ENCODE measurements at regions not wholly inside any gene's neighbourhood (a gene's known extent, or its start where the extent isn't known, plus 50 kb on each side); places are given as distances from the start of the nearest gene placed in this dataset.

- Mint-ChIP-seq H3K4me1 (no peaks in the 10 kb centered on the region), H3K27ac (no peak overlapping the region), H3K9me3 (ENCODE audit: insufficient read depth) (no peaks in the 10 kb centered on the region), H3K4me3 (no peak overlapping the region), H3K27me3 (peaks cover 3% of the 10 kb centered on the region)
- ATAC-seq (ENCODE audit: low read depth) (no peak), DNase-seq (no peak)
- H4K20me1 ChIP-seq (ENCODE audit: control insufficient read depth, insufficient read depth, low read length, poor library complexity, severe bottlenecking): no peaks in the 10 kb centered on the region
- TF ChIP-seq EZH2 (IDR thresholded peaks at IDR 0.05; ENCODE audit: borderline replicate concordance, insufficient read depth, low read depth, low read length, poor library complexity, severe bottlenecking): no peak
- TF ChIP-seq, protein P1, sequence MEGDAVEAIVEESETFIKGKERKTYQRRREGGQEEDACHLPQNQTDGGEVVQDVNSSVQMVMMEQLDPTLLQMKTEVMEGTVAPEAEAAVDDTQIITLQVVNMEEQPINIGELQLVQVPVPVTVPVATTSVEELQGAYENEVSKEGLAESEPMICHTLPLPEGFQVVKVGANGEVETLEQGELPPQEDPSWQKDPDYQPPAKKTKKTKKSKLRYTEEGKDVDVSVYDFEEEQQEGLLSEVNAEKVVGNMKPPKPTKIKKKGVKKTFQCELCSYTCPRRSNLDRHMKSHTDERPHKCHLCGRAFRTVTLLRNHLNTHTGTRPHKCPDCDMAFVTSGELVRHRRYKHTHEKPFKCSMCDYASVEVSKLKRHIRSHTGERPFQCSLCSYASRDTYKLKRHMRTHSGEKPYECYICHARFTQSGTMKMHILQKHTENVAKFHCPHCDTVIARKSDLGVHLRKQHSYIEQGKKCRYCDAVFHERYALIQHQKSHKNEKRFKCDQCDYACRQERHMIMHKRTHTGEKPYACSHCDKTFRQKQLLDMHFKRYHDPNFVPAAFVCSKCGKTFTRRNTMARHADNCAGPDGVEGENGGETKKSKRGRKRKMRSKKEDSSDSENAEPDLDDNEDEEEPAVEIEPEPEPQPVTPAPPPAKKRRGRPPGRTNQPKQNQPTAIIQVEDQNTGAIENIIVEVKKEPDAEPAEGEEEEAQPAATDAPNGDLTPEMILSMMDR (IDR thresholded peaks at IDR 0.05): no peak
- H3K36me3 ChIP-seq (replicated peaks in 1 of 2; ENCODE audit: control extremely low read depth in 1 of 2, control insufficient read depth in 1 of 2, extremely low read depth in 1 of 2, insufficient read depth in 2 of 2, low read length in 1 of 2): no peaks in the 10 kb centered on the region
- no peaks in the 10 kb centered on the region for H3K79me2 ChIP-seq (ENCODE audit: control insufficient read depth, insufficient read depth, low read length)
- intact Hi-C loops (cut with micrococcal nuclease): no loop called here
- no peak overlapping the region for H3K4me3 ChIP-seq (ENCODE audit: control extremely low read depth in 1 of 5, extremely low read depth in 1 of 5, insufficient read depth in 1 of 5, low read depth in 2 of 5, low read length in 4 of 5)
- no peaks in the 10 kb centered on the region for H3K4me1 ChIP-seq (ENCODE audit: control insufficient read depth in 2 of 2, insufficient read depth in 2 of 2, low read length in 2 of 2)
- no peak overlapping the region for H2AFZ ChIP-seq (ENCODE audit: insufficient read depth, low read depth, low read length, poor library complexity, severe bottlenecking)
- H3K27me3 ChIP-seq (replicated peaks in 1 of 4; ENCODE audit: control extremely low read depth in 1 of 4, control insufficient read depth in 3 of 4, insufficient read depth in 4 of 4, low read length in 3 of 4): no peaks in the 10 kb centered on the region
- H3K9me3 ChIP-seq (ENCODE audit: control extremely low read depth in 1 of 3, control insufficient read depth in 2 of 3, insufficient read depth in 1 of 3, low read length in 2 of 3): no peaks in the 10 kb centered on the region
- POLR2A ChIA-PET: no interaction called here
- CTCF ChIA-PET: no interaction called here
- H3K4me2 ChIP-seq (replicated peaks; ENCODE audit: low read depth, low read length, poor library complexity, severe bottlenecking): no peak overlapping the region
- H3K27ac ChIP-seq (ENCODE audit: low read length in 2 of 2): no peak overlapping the region
- WGBS (ENCODE audit: insufficient coverage): no CpG with 5 or more reads among the region's 2 CpGs
- no peak overlapping the region for H3K9ac ChIP-seq (ENCODE audit: low read length)
These were observed 337.2 kb upstream of the PROX1 start for GRCh38 chr1:213650603-213651002.

DNA sequence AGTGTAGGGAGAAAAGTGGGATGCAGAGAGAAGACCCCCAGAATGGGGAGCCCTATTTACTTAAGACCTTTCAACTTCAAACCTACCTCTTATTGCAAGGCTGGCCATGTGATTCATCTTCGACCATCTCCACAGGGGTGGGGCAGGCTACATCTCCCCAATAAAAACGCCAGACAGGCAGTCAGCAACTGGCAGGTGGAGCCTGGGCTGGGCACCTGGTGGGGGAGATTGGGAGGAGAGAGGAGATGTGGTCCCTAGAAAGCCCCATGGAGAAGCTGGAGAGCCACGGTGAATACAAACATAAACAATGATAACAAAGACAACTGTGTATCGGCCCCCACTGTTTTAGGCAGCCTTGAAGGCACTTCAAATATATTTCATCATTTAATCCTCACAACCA lies 336.7 kb upstream of the PROX1 start:
- POLR2A ChIA-PET: no interaction called here
- 77% methylated on average over 3 of the region's 4 CpGs for WGBS (ENCODE audit: insufficient coverage)
- no peak overlapping the region for H3K4me3 Mint-ChIP-seq

More for the DNA sequence above, 336.7 kb upstream of the PROX1 start:
- Histone ChIP-seq H3K4me3 (ENCODE audit: control extremely low read depth in 1 of 5, extremely low read depth in 1 of 5, insufficient read depth in 1 of 5, low read depth in 2 of 5, low read length in 4 of 5) (no peak overlapping the region), H3K79me2 (ENCODE audit: control insufficient read depth, insufficient read depth, low read length) (no peaks in the 10 kb centered on the region), H3K36me3 (replicated peaks in 1 of 2; ENCODE audit: control extremely low read depth in 1 of 2, control insufficient read depth in 1 of 2, extremely low read depth in 1 of 2, insufficient read depth in 2 of 2, low read length in 1 of 2) (no peaks in the 10 kb centered on the region), H3K27me3 (replicated peaks in 1 of 4; ENCODE audit: control extremely low read depth in 1 of 4, control insufficient read depth in 3 of 4, insufficient read depth in 4 of 4, low read length in 3 of 4) (no peaks in the 10 kb centered on the region), H3K4me2 (replicated peaks; ENCODE audit: low read depth, low read length, poor library complexity, severe bottlenecking) (no peak overlapping the region), H4K20me1 (ENCODE audit: control insufficient read depth, insufficient read depth, low read length, poor library complexity, severe bottlenecking) (no peaks in the 10 kb centered on the region), H2AFZ (ENCODE audit: insufficient read depth, low read depth, low read length, poor library complexity, severe bottlenecking) (no peak overlapping the region), H3K9me3 (ENCODE audit: control extremely low read depth in 1 of 3, control insufficient read depth in 2 of 3, insufficient read depth in 1 of 3, low read length in 2 of 3) (no peaks in the 10 kb centered on the region), H3K27ac (ENCODE audit: low read length in 2 of 2) (no peak overlapping the region), H3K4me1 (ENCODE audit: control insufficient read depth in 2 of 2, insufficient read depth in 2 of 2, low read length in 2 of 2) (no peaks in the 10 kb centered on the region), H3K9ac (ENCODE audit: low read length) (no peak overlapping the region)
- peaks cover 3% of the 10 kb centered on the region for H3K27me3 Mint-ChIP-seq
- no peaks in the 10 kb centered on the region for H3K9me3 Mint-ChIP-seq (ENCODE audit: insufficient read depth)
- H3K4me1 Mint-ChIP-seq: no peaks in the 10 kb centered on the region
- CTCF ChIA-PET: no interaction called here
- intact Hi-C loops (cut with micrococcal nuclease): no loop called here
- ATAC-seq (ENCODE audit: low read depth) (no peak), DNase-seq (no peak)
- H3K27ac Mint-ChIP-seq: no peak overlapping the region
- TF ChIP-seq, protein P1 (IDR thresholded peaks at IDR 0.05): no peak
- TF ChIP-seq EZH2 (IDR thresholded peaks at IDR 0.05; ENCODE audit: borderline replicate concordance, insufficient read depth, low read depth, low read length, poor library complexity, severe bottlenecking): no peak

Data from B cell (primary cell).